CD4-positive, alpha-beta T cell (primary cell): ENCODE measurements at regions not wholly inside any gene's neighbourhood (a gene's known extent, or its start where the extent isn't known, plus 50 kb on each side); places are given as distances from the start of the nearest gene placed in this dataset.

Experiments
- ATAC-seq: fragments of 200-7000 bp; cut with Tn5 transposase; one replicate; pipeline ENCODE4 v1.10.0; 2022; ENCODE audit warnings: mild to moderate bottlenecking; ENCODE audit not compliant: poor library complexity
- CTCF ChIA-PET: fragments of 350-600 bp; sonication (Branson Sonifier 250); formaldehyde crosslinking; loops from one replicate; lab custom pipeline; 2021; ENCODE audit warnings: antibody characterized with exemption, inconsistent platforms; lab: Charles Lee
- POLR2A ChIA-PET: fragments of 350-600 bp; sonication (Branson Sonifier 250); formaldehyde crosslinking; loops from one replicate; lab custom pipeline; 2021; ENCODE audit warnings: antibody characterized with exemption, inconsistent platforms; lab: Charles Lee
- DNase-seq, 14 experiments: peaks; one replicate each; pipeline ENCODE4 v3.0.0-alpha.2; 2013 to 2020; ENCODE audit warnings: mixed read lengths in 2 of 14
- H3K27ac ChIP-seq, 2 donors: one replicate each; pipeline versions ENCODE4 v1.5.1 to v1.7.0; 2013; ENCODE audit warnings: low read length in 2 of 2, low read depth in 1 of 2, mild to moderate bottlenecking in 1 of 2
- H3K27me3 ChIP-seq, 2 experiments: 1 replicate in 1 of 2; 2 replicates in 1 of 2; pipeline versions ENCODE4 v1.6.1 to v1.7.0; 2013; ENCODE audit warnings: low read length in 2 of 2, control low read depth in 1 of 2, mild to moderate bottlenecking in 1 of 2, moderate library complexity in 1 of 2; ENCODE audit not compliant: insufficient read depth in 2 of 2, control insufficient read depth in 1 of 2
- H3K36me3 ChIP-seq: one replicate; pipeline ENCODE4 v1.6.1; 2013; ENCODE audit warnings: low read length, control low read depth; ENCODE audit not compliant: insufficient read depth
- H3K4me1 ChIP-seq: one replicate; pipeline ENCODE4 v1.6.1; 2013; ENCODE audit warnings: low read length, control low read depth; ENCODE audit not compliant: insufficient read depth
- H3K4me3 ChIP-seq: one replicate; pipeline ENCODE4 v1.5.1; 2013; ENCODE audit warnings: mild to moderate bottlenecking, low read length, moderate library complexity
- H3K9me3 ChIP-seq, 2 experiments: 1 replicate in 1 of 2; 2 replicates in 1 of 2; pipeline versions ENCODE4 v1.6.1 to v1.7.0; 2013; ENCODE audit warnings: low read length in 2 of 2, mild to moderate bottlenecking in 2 of 2, control low read depth in 1 of 2, moderate library complexity in 1 of 2; ENCODE audit not compliant: control insufficient read depth in 1 of 2, insufficient read depth in 1 of 2
- H3K27ac Mint-ChIP-seq: one replicate; pipeline ENCODE4 v1.8.0; 2020; ENCODE audit warnings: mixed read lengths
- H3K27me3 Mint-ChIP-seq: one replicate; pipeline ENCODE4 v1.8.0; 2021; ENCODE audit warnings: mixed read lengths
- H3K36me3 Mint-ChIP-seq: one replicate; pipeline ENCODE4 v1.8.0; 2021; ENCODE audit warnings: low read depth, mixed read lengths
- H3K4me1 Mint-ChIP-seq: one replicate; pipeline ENCODE4 v1.8.0; 2021; ENCODE audit warnings: low read depth, mixed read lengths
- H3K4me3 Mint-ChIP-seq: one replicate; pipeline ENCODE4 v1.8.0; 2020; ENCODE audit warnings: mild to moderate bottlenecking, mixed read lengths
- H3K9me3 Mint-ChIP-seq: one replicate; pipeline ENCODE4 v1.8.0; 2020; ENCODE audit warnings: mixed read lengths
- CTCF ChIP-seq: fragments of 200-600 bp; IDR thresholded peaks from one replicate; pipeline ENCODE4 v1.8.0; 2022; ENCODE audit warnings: antibody characterized with exemption, mild to moderate bottlenecking
- intact Hi-C, 2 experiments: fragments of 100-400 bp; cut with DNase I in 1 of 2; cut with micrococcal nuclease in 1 of 2; formaldehyde crosslinking; loops; one replicate each; pipeline versions ENCODE4 v1.15.1 to v1.9.0; 2023 to 2025; cut with DNase I, micrococcal nuclease

- no peaks in the 10 kb centered on the region for H3K36me3 Mint-ChIP-seq
- no peaks in the 10 kb centered on the region for H3K36me3 ChIP-seq
- H3K27ac ChIP-seq, result no peak overlapping the region
- H3K27me3 Mint-ChIP-seq, result no peaks in the 10 kb centered on the region
- no peak for DNase-seq
- intact Hi-C loops, result no loop called here
- H3K4me1 ChIP-seq, result no peaks in the 10 kb centered on the region
- no peak overlapping the region for H3K4me3 Mint-ChIP-seq
- no peak for ATAC-seq
- H3K4me1 Mint-ChIP-seq, result no peaks in the 10 kb centered on the region
- H3K27me3 ChIP-seq, result no peaks in the 10 kb centered on the region
- POLR2A ChIA-PET, result no interaction called here
- peaks cover 2% of the 10 kb centered on the region for H3K9me3 Mint-ChIP-seq
- no peak overlapping the region for H3K4me3 ChIP-seq
- H3K27ac Mint-ChIP-seq, result no peak overlapping the region
- no peaks in the 10 kb centered on the region for H3K9me3 ChIP-seq
- TF ChIP-seq CTCF, result no peak
- CTCF ChIA-PET, result no interaction called here
Observed at GRCh38 chr6:91669871-91670268, 1083.0 kb upstream of the MAP3K7 start.

- Mint-ChIP-seq H3K27me3 (no peaks in the 10 kb centered on the region), H3K4me3 (no peak overlapping the region), H3K27ac (no peak overlapping the region), H3K9me3 (peaks cover 5% of the 10 kb centered on the region), H3K36me3 (no peaks in the 10 kb centered on the region), H3K4me1 (no peaks in the 10 kb centered on the region)
- DNase-seq, result no peak
- intact Hi-C loops, result no loop called here
- no peak for ATAC-seq
- ChIA-PET CTCF (no interaction called here), POLR2A (no interaction called here)
- H3K27ac ChIP-seq, result no peak overlapping the region
- H3K27me3 ChIP-seq, result no peaks in the 10 kb centered on the region
- TF ChIP-seq CTCF, result no peak
- no peaks in the 10 kb centered on the region for H3K4me1 ChIP-seq
- no peak overlapping the region for H3K4me3 ChIP-seq
- H3K9me3 ChIP-seq, result no peaks in the 10 kb centered on the region
- no peaks in the 10 kb centered on the region for H3K36me3 ChIP-seq
Observed at GRCh38 chr6:91669154-91669870, 1082.4 kb upstream of the MAP3K7 start.

GRCh38 chr6:91667596-91667995 lies 1080.7 kb upstream of the MAP3K7 start:
- Histone ChIP-seq H3K9me3 (peaks cover 0 to 4% of the 10 kb centered on the region in 2 experiments), H3K36me3 (no peaks in the 10 kb centered on the region), H3K27me3 (no peaks in the 10 kb centered on the region), H3K4me3 (no peak overlapping the region), H3K27ac (no peak overlapping the region), H3K4me1 (no peaks in the 10 kb centered on the region)
- ChIA-PET POLR2A (no interaction called here), CTCF (no interaction called here)
- Mint-ChIP-seq H3K9me3 (peaks cover 7% of the 10 kb centered on the region), H3K4me3 (no peak overlapping the region), H3K4me1 (no peaks in the 10 kb centered on the region), H3K36me3 (no peaks in the 10 kb centered on the region), H3K27me3 (no peaks in the 10 kb centered on the region), H3K27ac (no peak overlapping the region)
- ATAC-seq (no peak), DNase-seq (no peak)
- TF ChIP-seq CTCF, result no peak
- intact Hi-C loops, result no loop called here
